HL-60 (cell line): ENCODE measurements at regions not wholly inside any gene's neighbourhood (a gene's known extent, or its start where the extent isn't known, plus 50 kb on each side); places are given as distances from the start of the nearest gene placed in this dataset.

Experiments
- DNase-seq, 2 experiments: peaks; one replicate each; pipeline ENCODE4 v3.0.0-alpha.2; 2010 to 2020; ENCODE audit warnings: low read depth in 1 of 2, low spot score in 1 of 2
- H3K27ac ChIP-seq: fragments of 250-450 bp; sonication (Bioruptor Pico); replicated peaks from 2 replicates; pipeline ENCODE4 v1.5.1; 2020; ENCODE audit warnings: mild to moderate bottlenecking, moderate library complexity
- H3K27me3 ChIP-seq: fragments of 250-450 bp; sonication (Bioruptor Pico); 2 replicates; pipeline ENCODE4 v1.5.1; 2021; ENCODE audit warnings: mild to moderate bottlenecking, moderate library complexity; ENCODE audit not compliant: insufficient read depth, poor library complexity, severe bottlenecking
- H3K4me3 ChIP-seq: replicated peaks from 2 replicates; pipeline ENCODE4 v1.5.1; 2011; ENCODE audit warnings: mild to moderate bottlenecking, control low read depth, low read length; ENCODE audit not compliant: insufficient read depth
- CTCF ChIP-seq: IDR thresholded peaks from one replicate; pipeline ENCODE4 v1.5.1; 2011; ENCODE audit warnings: low read length, control low read depth, inconsistent platforms; ENCODE audit not compliant: insufficient read depth
- GABPA ChIP-seq: IDR thresholded peaks from 2 replicates; pipeline ENCODE4 v1.6.1; 2012; ENCODE audit warnings: low read depth
- POLR2AphosphoS5 ChIP-seq: IDR thresholded peaks from 2 replicates; pipeline ENCODE4 v1.6.1; 2012; ENCODE audit warnings: low read depth
- REST ChIP-seq: IDR thresholded peaks from 2 replicates; pipeline ENCODE4 v1.6.1; 2012; ENCODE audit warnings: low read depth; ENCODE audit not compliant: insufficient replicate concordance
- SPI1 ChIP-seq: IDR thresholded peaks from 2 replicates; pipeline ENCODE4 v1.6.1; 2012; ENCODE audit warnings: low read depth, mild to moderate bottlenecking, borderline replicate concordance

DNA sequence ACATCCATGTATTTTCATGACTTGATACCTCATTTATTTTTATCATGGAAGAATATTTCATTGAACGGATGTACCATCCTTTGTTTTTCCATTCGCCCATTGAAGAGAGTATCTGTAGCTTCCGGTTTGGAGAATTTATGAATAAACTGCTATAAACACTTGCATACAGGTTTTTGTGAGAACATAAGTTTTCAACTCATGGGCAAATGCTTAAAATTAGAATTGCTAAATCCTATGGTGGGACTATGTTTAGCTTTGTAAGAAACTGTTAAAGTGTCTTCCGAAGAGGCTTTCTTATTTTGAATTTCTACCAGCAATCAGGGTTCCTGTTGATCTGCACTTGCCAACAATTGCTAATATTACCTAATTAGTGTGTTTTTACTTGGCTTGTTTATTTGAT is 938.9 kb downstream of the TDRD15 start:
- DNase-seq: no peak
- TF ChIP-seq REST (no peak), SPI1 (no peak), GABPA (no peak), CTCF (no peak), POLR2AphosphoS5 (no peak)
- H3K4me3 ChIP-seq: no peak overlapping the region
- H3K27ac ChIP-seq: no peak overlapping the region
- H3K27me3 ChIP-seq: no peaks in the 10 kb centered on the region

- Histone ChIP-seq H3K27me3 (no peaks in the 10 kb centered on the region), H3K4me3 (no peak overlapping the region), H3K27ac (no peak overlapping the region)
- no peak for TF ChIP-seq POLR2AphosphoS5
- TF ChIP-seq GABPA: no peak
- no peak for TF ChIP-seq REST
- TF ChIP-seq CTCF: no peak
- TF ChIP-seq SPI1: no peak
- no peak for DNase-seq
These were observed 952.7 kb downstream of the TDRD15 start for GRCh38 chr2:22076454-22076853.

DNA sequence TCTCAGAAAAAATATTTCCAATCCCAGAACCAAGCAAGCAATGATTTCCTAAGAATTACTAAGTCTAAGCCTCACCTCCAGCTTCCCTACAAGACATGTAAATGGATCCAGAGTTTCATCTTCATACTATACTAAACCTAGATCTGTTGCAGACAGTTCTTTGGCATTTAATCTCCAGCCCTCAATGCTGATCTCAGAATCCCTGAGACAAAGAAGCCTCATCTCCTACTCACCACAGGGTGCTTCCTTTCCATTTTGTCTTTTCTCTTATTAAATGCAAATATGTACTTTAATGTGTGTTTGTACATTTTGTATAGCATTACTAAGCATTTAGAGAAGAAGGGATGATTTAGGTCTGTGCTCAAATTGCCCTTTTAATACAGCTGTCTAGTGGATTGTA is 954.9 kb downstream of the TDRD15 start:
- Histone ChIP-seq H3K27ac (no peak overlapping the region), H3K4me3 (no peak overlapping the region), H3K27me3 (no peaks in the 10 kb centered on the region)
- no peak for TF ChIP-seq REST
- TF ChIP-seq GABPA: no peak
- no peak for TF ChIP-seq CTCF
- TF ChIP-seq SPI1: no peak
- TF ChIP-seq POLR2AphosphoS5: no peak
- DNase-seq: no peak
